NCI-H2227 treated with DMSO at 0.1 percent for 48 hours (cell line): ENCODE measurements at regions not wholly inside any gene's neighbourhood (a gene's known extent, or its start where the extent isn't known, plus 50 kb on each side); places are given as distances from the start of the nearest gene placed in this dataset.

Experiments
- DNase-seq: peaks from one replicate; lab custom pipeline; 2025; lab: John Stamatoyannopoulos, UW

- DNase-seq: no peak
Measured at GRCh38 chr1:230002164-230002803, 64.8 kb upstream of the GALNT2 start.

GRCh38 chr1:230003409-230003808, 63.6 kb upstream of the GALNT2 start:
- DNase-seq: no peak

- no peak for DNase-seq
Measured at GRCh38 chr1:230005040-230005439, 62.0 kb upstream of the GALNT2 start.

GRCh38 chr1:230008721-230009120, 58.3 kb upstream of the GALNT2 start:
- DNase-seq: no peak

- no peak for DNase-seq
Measured at GRCh38 chr1:230009611-230010313, 57.3 kb upstream of the GALNT2 start.

GRCh38 chr1:230010603-230011332, 56.3 kb upstream of the GALNT2 start:
- no peak for DNase-seq

- DNase-seq: no peak
Measured at GRCh38 chr1:230011333-230012092, 55.5 kb upstream of the GALNT2 start.

- no peak for DNase-seq
Measured at GRCh38 chr1:230012093-230012393, 55.0 kb upstream of the GALNT2 start.

GRCh38 chr1:230012741-230013140, 54.3 kb upstream of the GALNT2 start:
- DNase-seq: no peak

GRCh38 chr1:230016159-230016558, 50.9 kb upstream of the GALNT2 start:
- DNase-seq: no peak
